IMR-90 (cell line): ENCODE measurements at regions not wholly inside any gene's neighbourhood (a gene's known extent, or its start where the extent isn't known, plus 50 kb on each side); places are given as distances from the start of the nearest gene placed in this dataset.

ENCODE experiments used
- ATAC-seq: fragments of 200-7000 bp; cut with Tn5 transposase; 2 replicates; pipeline ENCODE4 v1.9.1; 2020; ENCODE audit warnings: low read depth, mild to moderate bottlenecking, moderate library complexity
- BruUV-seq: library from RNA; stranded (reverse); fragments of 400-500 nt; replicated peaks from 2 replicates; lab custom pipeline; 2021; lab: Mats Ljungman, UMichigan
- CTCF ChIA-PET: fragments of 300-600 bp; formaldehyde crosslinking; extraction: SDS; loops from one replicate; lab custom pipeline; 2021; ENCODE audit warnings: antibody characterized with exemption; lab: Yijun Ruan, JAX
- POLR2A ChIA-PET: fragments of 300-600 bp; sonication (Branson Sonifier 250); formaldehyde crosslinking; loops from one replicate; lab custom pipeline; 2022; ENCODE audit warnings: antibody characterized with exemption; ENCODE audit not compliant: unreplicated experiment; lab: Charles Lee
- DNase-seq: peaks from one replicate; pipeline ENCODE4 v3.0.0; 2013
- H2AFZ ChIP-seq: replicated peaks from 2 replicates; pipeline ENCODE3; 2013; ENCODE audit warnings: low read length, mild to moderate bottlenecking; ENCODE audit not compliant: poor library complexity
- H2AK5ac ChIP-seq: 2 replicates; pipeline ENCODE4 v1.6.1; 2013; ENCODE audit warnings: low read depth, low read length, inconsistent platforms
- H2AK9ac ChIP-seq: replicated peaks from 2 replicates; pipeline ENCODE3; 2013; ENCODE audit warnings: mild to moderate bottlenecking, low read depth, low read length, moderate library complexity; ENCODE audit not compliant: poor library complexity
- H2BK120ac ChIP-seq: 2 replicates; pipeline ENCODE4 v1.6.1; 2013; ENCODE audit warnings: low read depth, low read length, inconsistent platforms
- H2BK15ac ChIP-seq: 3 replicates; pipeline ENCODE4 v1.6.1; 2013; ENCODE audit warnings: low read depth, low read length, inconsistent platforms
- H2BK20ac ChIP-seq: 2 replicates; pipeline ENCODE4 v1.6.1; 2013; ENCODE audit warnings: low read depth, mild to moderate bottlenecking, inconsistent platforms, low read length, moderate library complexity
- H2BK5ac ChIP-seq: 2 replicates; pipeline ENCODE4 v1.6.1; 2013; ENCODE audit warnings: mild to moderate bottlenecking, low read depth, low read length, inconsistent platforms; ENCODE audit not compliant: poor library complexity, severe bottlenecking
- H3K14ac ChIP-seq: replicated peaks from 2 replicates; pipeline ENCODE4 v1.6.1; 2013; ENCODE audit warnings: low read depth, low read length, inconsistent platforms
- H3K18ac ChIP-seq: 2 replicates; pipeline ENCODE4 v1.6.1; 2013; ENCODE audit warnings: low read depth, low read length, control low read depth
- H3K23ac ChIP-seq: 2 replicates; pipeline ENCODE4 v1.6.1; 2013; ENCODE audit warnings: low read depth, low read length, inconsistent platforms
- H3K27ac ChIP-seq: 2 replicates; pipeline ENCODE4 v1.5.1; 2013; ENCODE audit warnings: mild to moderate bottlenecking, control low read depth, low read length; ENCODE audit not compliant: insufficient read depth
- H3K27me3 ChIP-seq: 2 replicates; pipeline ENCODE4 v1.6.1; 2013; ENCODE audit warnings: low read length; ENCODE audit not compliant: control insufficient read depth, insufficient read depth
- H3K36me3 ChIP-seq: 2 replicates; pipeline ENCODE4 v1.6.1; 2013; ENCODE audit warnings: low read length, mixed read lengths; ENCODE audit not compliant: control insufficient read depth, insufficient read depth
- H3K4ac ChIP-seq: 2 replicates; pipeline ENCODE4 v1.6.1; 2013; ENCODE audit warnings: low read depth, low read length, inconsistent platforms
- H3K4me1 ChIP-seq: 2 replicates; pipeline ENCODE4 v1.6.1; 2013; ENCODE audit warnings: low read length, mixed read lengths; ENCODE audit not compliant: control insufficient read depth, insufficient read depth
- H3K4me2 ChIP-seq: 2 replicates; pipeline ENCODE4 v1.6.1; 2013; ENCODE audit warnings: low read depth, mild to moderate bottlenecking, control low read depth, low read length, moderate library complexity
- H3K4me3 ChIP-seq: 2 replicates; pipeline ENCODE4 v1.5.1; 2013; ENCODE audit warnings: low read depth, mild to moderate bottlenecking, control low read depth, low read length, moderate library complexity; ENCODE audit not compliant: insufficient read depth
- H3K56ac ChIP-seq: 2 replicates; pipeline ENCODE4 v1.6.1; 2013; ENCODE audit warnings: low read length, inconsistent platforms; ENCODE audit not compliant: insufficient read depth; ENCODE audit errors: extremely low read depth
- H3K79me1 ChIP-seq, 2 experiments: 2 replicates each; pipeline ENCODE4 v1.6.1; 2013; ENCODE audit warnings: low read length in 2 of 2, inconsistent platforms in 1 of 2, low read depth in 1 of 2
- H3K9ac ChIP-seq: 2 replicates; pipeline ENCODE4 v1.6.1; 2013; ENCODE audit warnings: low read depth, low read length, control low read depth
- H3K9me1 ChIP-seq: 2 replicates; pipeline ENCODE4 v1.6.1; 2013; ENCODE audit warnings: low read length, inconsistent platforms; ENCODE audit not compliant: insufficient read depth
- H3K9me3 ChIP-seq: 2 replicates; pipeline ENCODE4 v1.6.1; 2013; ENCODE audit warnings: low read length; ENCODE audit not compliant: control insufficient read depth, insufficient read depth
- H4K20me1 ChIP-seq: 2 replicates; pipeline ENCODE4 v1.6.1; 2013; ENCODE audit warnings: low read length, inconsistent platforms; ENCODE audit not compliant: insufficient read depth
- H4K5ac ChIP-seq: 2 replicates; pipeline ENCODE4 v1.6.1; 2013; ENCODE audit warnings: mild to moderate bottlenecking, low read depth, low read length, control low read depth
- H4K8ac ChIP-seq, 2 experiments: 2 replicates each; pipeline ENCODE4 v1.6.1; 2013; ENCODE audit warnings: low read depth in 2 of 2, low read length in 2 of 2, control low read depth in 1 of 2, inconsistent platforms in 1 of 2
- H4K91ac ChIP-seq: 2 replicates; pipeline ENCODE4 v1.6.1; 2013; ENCODE audit warnings: low read depth, low read length, inconsistent platforms; ENCODE audit not compliant: insufficient read depth
- FOS ChIP-seq: fragments of 150-350 bp; IDR thresholded peaks from 2 replicates; pipeline ENCODE4 v1.6.1; 2016; ENCODE audit warnings: low read depth, low read length
- NFE2L2 ChIP-seq: fragments of 150-350 bp; IDR thresholded peaks from 2 replicates; pipeline ENCODE4 v1.6.1; 2016; ENCODE audit warnings: low read depth, mild to moderate bottlenecking, low read length
- WGBS, 2 experiments: methylation state at CpG; one replicate each; pipeline versions ENCODE4 v1.1.5 to v1.1.7; 2013; ENCODE audit warnings: missing lambda C conversion rate in 2 of 2; ENCODE audit not compliant: insufficient read length in 1 of 2; ENCODE audit errors: extremely low coverage in 2 of 2; 5-methylcytosine and 5-hydroxymethylcytosine counted together
- dilution Hi-C: fragments of 300-500 bp; cut with HindIII; formaldehyde crosslinking; loops from one replicate; pipeline ENCODE4 v1.14.3; 2018; ENCODE audit warnings: low sequenced_read_pairs; ENCODE audit not compliant: unreplicated experiment
- in situ Hi-C: fragments of 300-500 bp; cut with MboI; formaldehyde crosslinking; loops from 3 replicates; pipeline ENCODE4 v1.14.3; 2019; ENCODE audit warnings: low sequenced_read_pairs, inconsistent platforms, mixed read lengths
- intact Hi-C: fragments of 100-400 bp; cut with micrococcal nuclease; formaldehyde crosslinking; loops from 2 replicates; pipeline ENCODE4 v1.10.0; 2022
- TF ChIP-seq, protein P1 (sequence below): fragments of 150-350 bp; IDR thresholded peaks from 2 replicates; pipeline ENCODE4 v1.6.1; 2017; ENCODE audit warnings: mild to moderate bottlenecking, antibody characterized with exemption, low read length, low read depth

DNA sequence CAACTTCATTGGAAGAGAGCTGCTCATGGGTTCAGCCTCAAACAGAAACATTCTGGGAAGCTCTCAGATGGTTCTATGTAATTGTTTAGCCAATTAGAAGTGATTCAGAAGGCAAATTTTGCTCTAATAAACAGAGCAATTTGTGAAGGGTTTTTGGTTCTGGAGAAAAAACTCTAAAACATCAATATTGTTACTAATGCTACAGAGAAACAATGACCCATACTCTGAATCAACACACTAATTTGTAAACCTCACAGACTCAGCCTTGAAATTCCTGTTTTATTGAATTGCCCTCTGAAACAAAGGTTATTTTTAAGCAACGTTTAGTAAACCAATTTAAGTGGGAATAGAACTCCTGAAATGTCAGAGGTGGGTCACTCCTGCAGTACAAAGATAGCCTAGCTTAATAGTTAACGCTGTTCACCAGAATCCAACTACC lies 171.6 kb upstream of the SVIL start:
- peak; percentile 74 for DNase-seq

More for the DNA sequence above, 171.6 kb upstream of the SVIL start:
- peak overlapping the region; percentile 99 for H3K18ac ChIP-seq
- peaks cover 42% of the 10 kb centered on the region for H3K9me1 ChIP-seq
- peak; percentile 51 for ATAC-seq
- peaks cover 38% of the 10 kb centered on the region for H3K4me1 ChIP-seq
- H3K9ac ChIP-seq: 0 out of 2 replicates have a peak overlapping the region, but pooled peaks have one; percentile 2
- peak overlapping the region; percentile 98 for H2BK120ac ChIP-seq
- H4K20me1 ChIP-seq: no peaks in the 10 kb centered on the region
- no peak for TF ChIP-seq NFE2L2
- TF ChIP-seq, protein P1, sequence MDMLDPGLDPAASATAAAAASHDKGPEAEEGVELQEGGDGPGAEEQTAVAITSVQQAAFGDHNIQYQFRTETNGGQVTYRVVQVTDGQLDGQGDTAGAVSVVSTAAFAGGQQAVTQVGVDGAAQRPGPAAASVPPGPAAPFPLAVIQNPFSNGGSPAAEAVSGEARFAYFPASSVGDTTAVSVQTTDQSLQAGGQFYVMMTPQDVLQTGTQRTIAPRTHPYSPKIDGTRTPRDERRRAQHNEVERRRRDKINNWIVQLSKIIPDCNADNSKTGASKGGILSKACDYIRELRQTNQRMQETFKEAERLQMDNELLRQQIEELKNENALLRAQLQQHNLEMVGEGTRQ: peak; percentile 25; the same call in 1 of the 2 replicates
- TF ChIP-seq FOS: 0 out of 2 replicates have a peak, but pooled peaks have one; percentile 20
- peak overlapping the region; percentile 100 for H2AK5ac ChIP-seq
- H4K8ac ChIP-seq: peak overlapping the region; percentile 85 to 89
- intact Hi-C loops: no loop called here
- POLR2A ChIA-PET: interaction anchor here (1.0 kb wide), 1 partner anchor 71 kb away, joined by 3 read pairs; no protein-coding TSS in a partner anchor
- peak overlapping the region; percentile 65 for H3K27ac ChIP-seq
- no CpG with 5 or more reads among the region's 2 CpGs for WGBS, 2 experiments
- in situ Hi-C loops: no loop called here
- peak overlapping the region; percentile 24; the same call in 1 of the 2 replicates for H3K4me2 ChIP-seq
- dilution Hi-C loops: no loop called here
- no peaks in the 10 kb centered on the region for H3K36me3 ChIP-seq
- H3K9me3 ChIP-seq: no peaks in the 10 kb centered on the region
- H3K4ac ChIP-seq: peak overlapping the region; percentile 98
- no TSS peak for BruUV-seq
- no peaks in the 10 kb centered on the region for H3K27me3 ChIP-seq
- no peak overlapping the region for H2AFZ ChIP-seq
- H3K56ac ChIP-seq: no peak overlapping the region
- no peak overlapping the region for H2AK9ac ChIP-seq
- peak overlapping the region; percentile 99 for H4K91ac ChIP-seq
- peak overlapping the region; percentile 99; the same call in 2 of the 3 replicates for H2BK15ac ChIP-seq
- H3K14ac ChIP-seq: peak overlapping the region; percentile 96
- H3K79me1 ChIP-seq: peaks cover 0 to 13% of the 10 kb centered on the region in 2 experiments; a peak in 2 of 4 replicates
- no peak overlapping the region for H3K4me3 ChIP-seq
- CTCF ChIA-PET: no interaction called here
- peak overlapping the region; percentile 91 for H2BK5ac ChIP-seq
- H2BK20ac ChIP-seq: peak overlapping the region; percentile 96
- peak overlapping the region; percentile 74 for H4K5ac ChIP-seq
- H3K23ac ChIP-seq: peak overlapping the region; percentile 77
